ENCODE measurements at regions not wholly inside any gene's neighbourhood (a gene's known extent, or its start where the extent isn't known, plus 50 kb on each side); places are given as distances from the start of the nearest gene placed in this dataset.
"Not testable (repeated sequence)": the region's sequence is repeated elsewhere in the genome, so short reads cannot be mapped to it uniquely, and the experiment has no call there.

DNA sequence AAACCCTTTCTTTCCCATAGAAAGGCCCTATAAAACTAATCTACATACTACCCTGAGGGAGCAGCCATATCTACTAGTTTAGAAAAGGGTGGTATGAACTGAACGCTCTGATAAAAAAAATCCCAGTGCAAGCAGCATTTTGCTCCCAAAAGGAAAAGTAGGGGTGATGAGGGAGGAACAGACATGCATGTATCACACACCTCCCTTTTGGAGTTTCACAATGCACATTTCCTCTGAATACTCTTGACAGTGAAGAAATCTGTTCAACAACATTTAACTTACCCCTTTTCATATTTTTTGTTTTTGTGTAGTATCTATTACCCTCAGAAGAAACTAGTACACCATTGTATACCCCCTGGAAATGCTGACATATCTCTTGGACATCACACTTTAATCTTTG lies 411.4 kb downstream of the MAT2B start:
- no peak overlapping the region for H3K4me3 ChIP-seq (ENCODE audit: low read depth, low read length)
- no peak for DNase-seq (ENCODE audit: low read depth)
- TF ChIP-seq, protein P1, sequence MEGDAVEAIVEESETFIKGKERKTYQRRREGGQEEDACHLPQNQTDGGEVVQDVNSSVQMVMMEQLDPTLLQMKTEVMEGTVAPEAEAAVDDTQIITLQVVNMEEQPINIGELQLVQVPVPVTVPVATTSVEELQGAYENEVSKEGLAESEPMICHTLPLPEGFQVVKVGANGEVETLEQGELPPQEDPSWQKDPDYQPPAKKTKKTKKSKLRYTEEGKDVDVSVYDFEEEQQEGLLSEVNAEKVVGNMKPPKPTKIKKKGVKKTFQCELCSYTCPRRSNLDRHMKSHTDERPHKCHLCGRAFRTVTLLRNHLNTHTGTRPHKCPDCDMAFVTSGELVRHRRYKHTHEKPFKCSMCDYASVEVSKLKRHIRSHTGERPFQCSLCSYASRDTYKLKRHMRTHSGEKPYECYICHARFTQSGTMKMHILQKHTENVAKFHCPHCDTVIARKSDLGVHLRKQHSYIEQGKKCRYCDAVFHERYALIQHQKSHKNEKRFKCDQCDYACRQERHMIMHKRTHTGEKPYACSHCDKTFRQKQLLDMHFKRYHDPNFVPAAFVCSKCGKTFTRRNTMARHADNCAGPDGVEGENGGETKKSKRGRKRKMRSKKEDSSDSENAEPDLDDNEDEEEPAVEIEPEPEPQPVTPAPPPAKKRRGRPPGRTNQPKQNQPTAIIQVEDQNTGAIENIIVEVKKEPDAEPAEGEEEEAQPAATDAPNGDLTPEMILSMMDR (IDR thresholded peaks at IDR 0.05; ENCODE audit: insufficient read depth, low read length) = no peak

DNA sequence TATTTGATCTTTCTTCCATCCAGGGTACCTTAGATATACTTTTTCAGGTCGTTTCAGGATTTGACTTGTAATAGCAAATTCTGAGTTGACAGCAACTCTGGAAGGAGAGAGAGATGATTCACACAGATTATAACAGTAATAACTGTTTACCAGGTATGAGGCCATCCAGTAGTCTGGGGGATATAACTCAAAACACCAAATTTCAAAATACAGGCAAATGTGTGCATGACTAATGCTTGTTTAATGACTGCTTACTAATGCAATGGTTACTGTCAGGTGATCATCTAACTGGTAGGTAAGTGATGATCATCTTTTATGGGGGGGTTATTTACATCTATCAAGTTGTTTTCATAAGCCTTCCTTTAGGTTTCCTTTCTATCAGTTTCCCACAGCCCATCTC lies 412.3 kb downstream of the MAT2B start:
- TF ChIP-seq, protein P1 (IDR thresholded peaks at IDR 0.05; ENCODE audit: insufficient read depth, low read length) = no peak
- DNase-seq (ENCODE audit: low read depth) = no peak
- H3K4me3 ChIP-seq (ENCODE audit: low read depth, low read length) = no peak overlapping the region

DNA sequence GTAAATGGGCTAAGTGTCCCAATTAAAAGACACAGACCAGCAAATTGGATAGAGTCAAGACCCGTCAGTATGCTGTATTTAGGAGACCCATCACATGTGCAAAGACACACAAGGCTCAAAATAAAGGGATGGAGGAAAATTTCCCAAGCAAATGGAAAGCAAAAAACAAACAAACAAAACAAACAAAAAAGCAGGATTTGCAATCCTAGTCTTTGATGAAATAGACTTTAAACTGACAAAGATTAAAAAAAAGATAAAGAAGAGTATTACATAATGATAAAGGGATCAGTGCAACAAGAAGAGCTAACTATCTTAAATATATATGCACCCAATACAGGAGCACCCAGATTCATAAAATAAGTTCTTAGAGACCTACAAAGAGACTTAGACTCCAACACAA lies 429.6 kb downstream of the MAT2B start:
- not testable (repeated sequence) for DNase-seq (ENCODE audit: low read depth); H3K4me3 ChIP-seq (ENCODE audit: low read depth, low read length)

DNA sequence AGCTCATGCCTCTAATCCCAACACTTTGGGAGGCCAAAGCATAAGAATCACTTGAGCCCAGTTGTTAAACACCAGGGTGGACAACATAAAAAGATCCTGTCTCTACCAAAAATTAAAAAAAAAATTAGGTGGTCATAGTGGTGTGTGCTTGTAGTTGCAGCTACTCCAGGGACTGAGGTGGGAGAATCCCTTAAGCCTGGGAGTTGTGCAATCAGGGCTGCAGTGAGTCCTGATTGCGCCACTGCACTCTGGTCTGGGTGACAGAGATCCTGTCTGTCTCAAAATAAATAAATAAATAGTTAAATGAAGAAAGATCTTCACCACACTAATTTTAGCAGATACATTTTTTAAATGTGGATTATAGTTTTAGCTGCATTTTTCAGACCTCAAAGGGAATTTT lies 433.2 kb downstream of the MAT2B start:
- H3K4me3 ChIP-seq (ENCODE audit: low read depth, low read length) = no peak overlapping the region
- TF ChIP-seq, protein P1 (IDR thresholded peaks at IDR 0.05; ENCODE audit: insufficient read depth, low read length) = no peak
- no peak for DNase-seq (ENCODE audit: low read depth)

DNA sequence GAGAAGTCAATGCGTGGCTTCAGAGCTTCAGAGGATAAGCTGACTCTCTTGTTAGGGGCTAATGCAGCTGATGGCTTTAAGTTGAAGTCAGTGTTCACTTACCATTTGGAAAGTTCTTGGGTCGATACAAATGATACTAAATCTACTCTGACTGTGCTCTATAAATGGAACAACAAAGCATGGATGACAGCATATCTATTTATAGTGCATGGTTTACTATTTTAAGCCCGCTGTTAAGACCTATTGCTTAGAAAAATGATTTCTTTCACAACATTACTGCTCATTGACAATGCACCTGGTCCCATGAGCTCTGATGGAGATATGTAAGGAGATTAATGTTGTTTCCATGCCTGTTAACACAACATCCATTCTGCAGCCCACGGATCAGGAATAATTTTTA lies 435.7 kb downstream of the MAT2B start:
- no peak overlapping the region for H3K4me3 ChIP-seq (ENCODE audit: low read depth, low read length)
- DNase-seq (ENCODE audit: low read depth) = no peak
- TF ChIP-seq, protein P1 (IDR thresholded peaks at IDR 0.05; ENCODE audit: insufficient read depth, low read length) = no peak

DNA sequence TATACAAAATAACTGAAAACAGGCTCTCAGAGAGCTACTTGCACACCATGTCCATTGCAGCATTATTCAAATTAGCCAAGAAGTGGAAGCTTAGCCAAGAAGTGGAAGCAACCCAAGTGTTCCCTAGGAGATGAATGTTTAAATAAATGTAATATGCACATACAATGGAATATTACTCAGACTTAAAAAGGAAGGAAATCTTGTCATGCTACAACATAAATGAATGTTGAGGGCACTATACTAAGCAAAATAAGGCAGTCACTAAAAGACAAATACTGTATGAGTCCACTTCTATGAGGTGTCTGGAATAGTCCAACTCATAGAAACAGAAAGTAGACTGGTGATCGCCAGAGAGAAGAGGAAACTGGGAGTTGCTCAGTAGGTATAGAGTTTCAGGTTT lies 438.1 kb downstream of the MAT2B start:
- DNase-seq (ENCODE audit: low read depth) = no peak
- TF ChIP-seq, protein P1 (IDR thresholded peaks at IDR 0.05; ENCODE audit: insufficient read depth, low read length) = no peak
- H3K4me3 ChIP-seq (ENCODE audit: low read depth, low read length) = no peak overlapping the region

DNA sequence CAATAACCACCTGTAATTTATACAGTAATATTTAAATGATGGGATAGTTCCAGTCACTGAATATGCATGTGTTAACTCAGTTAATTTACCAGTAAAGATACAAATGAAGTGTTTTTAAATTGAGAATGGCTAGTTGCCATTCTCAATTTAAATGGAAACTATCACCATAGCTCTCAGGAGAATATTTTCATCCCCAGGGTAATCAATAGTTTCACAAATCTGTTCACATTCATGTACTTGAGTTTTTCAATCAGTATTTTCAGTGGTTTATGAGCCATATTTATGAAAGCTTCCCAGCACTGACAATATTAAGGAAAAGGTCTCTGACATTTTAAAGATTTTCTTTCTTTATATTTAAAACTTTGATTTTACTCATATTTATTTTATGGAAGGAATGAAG lies 439.3 kb downstream of the MAT2B start:
- no peak overlapping the region for H3K4me3 ChIP-seq (ENCODE audit: low read depth, low read length)
- TF ChIP-seq, protein P1 (IDR thresholded peaks at IDR 0.05; ENCODE audit: insufficient read depth, low read length) = no peak
- no peak for DNase-seq (ENCODE audit: low read depth)
